BLaER1 treated with 17β-estradiol and CSF1 and Interleukin-3, amounts not matched to agents 10 nM and 100 nM (cell line): ENCODE measurements at regions not wholly inside any gene's neighbourhood (a gene's known extent, or its start where the extent isn't known, plus 50 kb on each side); places are given as distances from the start of the nearest gene placed in this dataset.

Experiments used
- H3K27ac ChIP-seq, 11 experiments: shearing (Covaris generic); formaldehyde crosslinking; 2 replicates each; pipeline ENCODE4 v1.8.1; 2022
- H3K27me3 ChIP-seq, 11 experiments: shearing (Covaris generic); formaldehyde crosslinking; 2 replicates each; pipeline ENCODE4 v1.8.1; 2022
- H3K36me3 ChIP-seq, 11 experiments: shearing (Covaris generic); formaldehyde crosslinking; 2 replicates each; pipeline ENCODE4 v1.8.1; 2022
- H3K4me1 ChIP-seq, 10 experiments: shearing (Covaris generic); formaldehyde crosslinking; 2 replicates each; pipeline ENCODE4 v1.8.1; 2022
- H3K4me2 ChIP-seq, 11 experiments: shearing (Covaris generic); formaldehyde crosslinking; 2 replicates each; pipeline ENCODE4 v1.8.1; 2022
- H3K4me3 ChIP-seq, 10 experiments: shearing (Covaris generic); formaldehyde crosslinking; 2 replicates each; pipeline ENCODE4 v1.8.1; 2022
- H3K9ac ChIP-seq, 11 experiments: shearing (Covaris generic); formaldehyde crosslinking; 2 replicates each; pipeline ENCODE4 v1.8.1; 2022
- H3K9me3 ChIP-seq, 11 experiments: shearing (Covaris generic); formaldehyde crosslinking; replicated peaks in 1 of 11; 2 replicates each; pipeline ENCODE4 v1.8.1; 2022
- H4K20me1 ChIP-seq, 11 experiments: shearing (Covaris generic); formaldehyde crosslinking; 2 replicates each; pipeline ENCODE4 v1.8.1; 2022
- Cebpa-rat ChIP-seq, 11 experiments: shearing (Covaris generic); IDR thresholded peaks; 2 replicates each; pipeline ENCODE4 v1.8.1; 2022

DNA sequence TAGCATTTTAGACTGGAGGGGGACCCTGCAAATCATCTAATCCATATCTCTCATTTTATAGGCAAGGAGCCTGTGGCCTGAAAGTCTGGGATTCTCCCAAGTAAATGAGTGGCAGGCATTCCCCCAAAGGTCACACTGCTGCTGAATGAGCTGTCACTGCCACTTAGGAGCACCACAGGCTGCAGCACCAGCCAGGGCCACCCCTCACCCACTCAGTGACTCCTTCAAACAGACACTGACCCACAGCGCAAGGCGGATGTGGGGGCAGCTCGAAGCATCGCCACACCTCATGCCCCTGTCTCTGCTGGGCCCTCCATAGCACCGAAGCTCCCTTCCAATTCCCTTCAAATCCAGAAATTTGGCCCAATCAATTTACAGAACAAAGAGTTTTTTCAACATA lies 119.9 kb upstream of the ARID1B start:
- Histone ChIP-seq H3K4me3 (no peak overlapping the region), H4K20me1 (no peaks in the 10 kb centered on the region), H3K9me3 (peaks cover 0 to 11% (median 6%) of the 10 kb centered on the region in 11 experiments; a peak in 12 of 22 replicates), H3K4me1 (no peaks in the 10 kb centered on the region), H3K4me2 (no peak overlapping the region), H3K36me3 (no peaks in the 10 kb centered on the region), H3K27ac (no peak overlapping the region), H3K9ac (no peak overlapping the region), H3K27me3 (no peaks in the 10 kb centered on the region)
- no peak for TF ChIP-seq Cebpa-rat (IDR thresholded peaks at IDR 0.05)

DNA sequence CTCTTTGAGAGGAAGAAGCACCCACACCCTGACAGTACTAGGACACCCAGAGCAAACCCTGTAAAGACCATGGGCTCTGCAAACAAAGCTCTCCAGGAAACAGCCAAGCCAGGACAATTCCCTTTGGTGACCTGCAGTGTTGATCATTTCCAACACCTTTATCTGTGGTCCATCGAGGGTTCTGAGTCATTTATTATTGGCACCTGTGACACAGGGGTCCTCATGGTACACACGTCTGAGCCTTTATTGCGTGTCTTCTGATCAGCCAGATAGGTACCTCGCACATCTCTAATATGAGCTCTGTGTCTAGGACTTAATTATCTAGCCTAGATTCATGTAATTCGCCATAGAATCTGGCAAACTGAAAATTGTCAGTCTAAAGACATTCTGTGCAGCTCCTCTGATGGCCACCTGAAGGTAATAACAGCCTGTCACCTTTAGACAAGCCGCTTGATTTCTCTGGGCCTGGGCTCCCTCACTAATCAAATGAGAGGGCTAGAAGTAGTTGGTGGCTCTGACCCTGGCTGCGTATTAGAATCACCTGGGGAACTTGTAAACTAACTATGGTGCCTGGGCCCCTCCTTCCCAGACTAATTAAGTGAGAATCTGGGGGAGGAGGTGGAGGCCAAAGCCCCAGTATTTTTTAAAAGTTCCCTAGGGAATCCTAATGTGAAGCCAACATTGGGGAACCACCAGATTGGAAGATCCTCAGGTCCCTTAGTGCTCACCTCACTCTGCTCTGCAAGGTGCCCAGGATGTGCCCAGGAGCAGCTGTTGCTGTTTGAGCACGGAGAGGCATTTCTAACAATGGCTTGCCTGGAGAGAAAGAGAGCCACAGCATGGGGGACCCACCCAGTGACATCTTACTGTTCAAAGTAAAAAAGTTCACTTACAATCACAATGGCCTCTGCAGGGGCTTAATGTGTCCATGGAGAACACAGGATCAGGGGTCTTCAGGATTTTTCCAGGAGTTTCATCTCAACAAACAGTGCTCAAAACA lies 122.0 kb upstream of the ARID1B start:
- TF ChIP-seq Cebpa-rat (IDR thresholded peaks at IDR 0.05), result no peak
- H4K20me1 ChIP-seq, result no peaks in the 10 kb centered on the region
- H3K4me1 ChIP-seq, result peaks cover 0 to 11% (median 0%) of the 10 kb centered on the region in 10 experiments; a peak in 6 of 20 replicates
- no peak overlapping the region for H3K4me2 ChIP-seq
- no peak overlapping the region for H3K27ac ChIP-seq
- H3K27me3 ChIP-seq, result no peaks in the 10 kb centered on the region
- no peak overlapping the region for H3K9ac ChIP-seq
- H3K4me3 ChIP-seq, result no peak overlapping the region
- H3K36me3 ChIP-seq, result no peaks in the 10 kb centered on the region
- H3K9me3 ChIP-seq, result peaks cover 0 to 9% (median 0%) of the 10 kb centered on the region in 11 experiments; a peak in 7 of 22 replicates

DNA sequence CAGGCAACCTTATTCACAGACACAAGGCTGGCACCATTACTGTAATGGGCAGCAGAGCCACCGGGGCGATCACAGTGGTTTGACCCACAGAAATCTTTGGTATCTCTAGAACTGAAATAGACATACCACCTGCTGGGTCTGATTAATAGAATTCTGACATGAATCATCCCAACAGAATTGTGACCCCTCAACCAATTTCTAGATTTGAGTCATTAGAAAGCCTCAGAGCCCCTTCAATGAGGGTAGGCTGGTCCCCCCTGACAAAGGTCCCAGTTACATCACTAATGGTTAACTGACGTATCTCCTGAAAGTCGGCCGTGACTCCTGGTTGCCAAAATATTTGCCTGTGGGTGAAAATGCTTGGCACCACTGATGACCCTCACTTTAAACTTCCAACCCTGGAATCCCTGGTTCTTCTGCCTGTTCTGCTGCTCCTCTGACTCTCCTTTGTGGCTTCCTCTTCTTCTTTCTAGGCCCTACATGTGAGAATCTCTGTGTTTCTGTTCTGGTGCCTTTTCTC lies 124.9 kb upstream of the ARID1B start:
- Histone ChIP-seq H3K27me3 (no peaks in the 10 kb centered on the region), H4K20me1 (no peaks in the 10 kb centered on the region), H3K9ac (no peak overlapping the region), H3K36me3 (no peaks in the 10 kb centered on the region), H3K27ac (no peak overlapping the region), H3K4me3 (no peak overlapping the region), H3K9me3 (peaks cover 0 to 10% (median 0%) of the 10 kb centered on the region in 11 experiments; a peak in 4 of 22 replicates), H3K4me1 (peaks cover 0 to 11% (median 0%) of the 10 kb centered on the region in 10 experiments; a peak in 6 of 20 replicates), H3K4me2 (no peak overlapping the region)
- no peak for TF ChIP-seq Cebpa-rat (IDR thresholded peaks at IDR 0.05)

DNA sequence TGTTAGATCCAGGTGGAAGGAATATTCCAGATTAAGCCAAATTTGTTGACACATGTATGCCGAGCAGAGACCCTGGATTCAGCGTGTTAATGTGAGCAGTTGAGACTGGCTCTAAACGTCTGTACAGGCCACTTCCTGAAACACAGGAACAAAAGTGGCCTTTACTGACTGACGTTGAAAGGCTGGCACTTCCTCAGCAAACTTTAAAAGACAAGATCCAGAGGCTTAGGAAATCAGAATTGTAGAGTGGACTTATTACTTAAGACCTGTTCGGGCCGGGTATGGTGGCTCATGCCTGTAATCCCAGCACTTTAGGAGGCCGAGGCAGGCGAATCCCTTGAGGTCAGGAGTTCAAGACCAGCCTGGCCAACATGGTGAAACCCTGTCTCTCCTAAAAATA lies 125.7 kb upstream of the ARID1B start:
- no peaks in the 10 kb centered on the region for H3K27me3 ChIP-seq
- H3K4me3 ChIP-seq, result no peak overlapping the region
- no peaks in the 10 kb centered on the region for H4K20me1 ChIP-seq
- no peak for TF ChIP-seq Cebpa-rat (IDR thresholded peaks at IDR 0.05)
- peaks cover 0 to 11% (median 0%) of the 10 kb centered on the region in 10 experiments; a peak in 6 of 20 replicates for H3K4me1 ChIP-seq
- peaks cover 0 to 10% (median 0%) of the 10 kb centered on the region in 11 experiments; a peak in 4 of 22 replicates for H3K9me3 ChIP-seq
- H3K9ac ChIP-seq, result no peak overlapping the region
- peak overlapping the region in 4 of 11 experiments; percentile 12 to 27 (median 22); a peak in 3 of 22 replicates for H3K4me2 ChIP-seq
- H3K27ac ChIP-seq, result peak overlapping the region in 3 of 11 experiments; percentile 1 to 34 (median 17); a peak in 2 of 22 replicates
- H3K36me3 ChIP-seq, result no peaks in the 10 kb centered on the region

DNA sequence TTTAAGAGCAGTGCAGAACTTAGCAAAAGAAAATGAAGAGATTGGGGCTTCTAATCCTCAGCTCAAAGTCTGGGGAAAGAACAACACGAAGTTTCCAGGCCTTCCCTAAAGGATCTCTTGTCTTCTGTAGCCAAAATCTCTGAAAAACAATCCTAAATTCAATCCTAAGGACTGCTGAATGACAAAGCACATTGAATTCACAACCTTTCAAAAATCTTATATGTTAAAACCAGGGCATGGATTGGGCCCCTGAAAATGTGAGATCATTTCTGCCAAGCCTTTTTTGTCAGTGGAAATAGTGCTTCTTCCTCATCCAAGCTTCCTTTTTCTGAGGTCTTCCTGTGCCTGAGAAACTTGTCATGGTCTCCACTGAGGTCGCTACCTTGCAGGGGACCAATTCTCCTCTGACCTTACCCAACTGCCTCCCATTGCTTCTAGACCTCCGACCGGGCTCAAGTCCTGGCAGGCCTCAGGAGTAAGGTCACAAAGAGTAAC lies 126.2 kb upstream of the ARID1B start:
- Histone ChIP-seq H3K4me3 (no peak overlapping the region), H3K4me1 (peaks cover 0 to 11% (median 0%) of the 10 kb centered on the region in 10 experiments; a peak in 6 of 20 replicates), H3K4me2 (peak overlapping the region in 4 of 11 experiments; percentile 12 to 27 (median 22); a peak in 4 of 22 replicates), H3K27ac (peak overlapping the region in 3 of 11 experiments; percentile 1 to 34 (median 17); a peak in 2 of 22 replicates), H3K9ac (no peak overlapping the region), H4K20me1 (no peaks in the 10 kb centered on the region), H3K27me3 (no peaks in the 10 kb centered on the region), H3K36me3 (no peaks in the 10 kb centered on the region), H3K9me3 (peaks cover 0 to 10% (median 0%) of the 10 kb centered on the region in 11 experiments; a peak in 4 of 22 replicates)
- no peak for TF ChIP-seq Cebpa-rat (IDR thresholded peaks at IDR 0.05)

DNA sequence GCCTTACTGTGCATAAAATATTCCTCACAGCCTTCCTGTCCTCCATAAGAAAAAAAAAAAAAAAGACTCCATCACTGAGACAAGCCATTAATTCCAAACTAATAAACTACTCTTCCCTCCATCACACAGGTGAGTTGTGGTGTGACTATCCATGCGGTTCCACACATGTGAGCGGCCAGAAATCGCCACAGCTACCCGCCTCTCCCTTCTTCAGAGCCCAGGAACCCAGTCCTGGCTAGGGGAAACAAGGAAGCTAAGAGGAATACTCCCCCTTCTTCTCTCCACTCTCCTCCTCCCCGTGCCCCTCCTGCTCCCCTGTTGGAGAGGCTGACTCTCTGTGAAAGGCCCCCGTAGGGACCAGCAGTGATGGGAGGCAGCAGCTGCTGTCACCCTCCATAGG lies 128.6 kb upstream of the ARID1B start:
- Histone ChIP-seq H3K27ac (no peak overlapping the region), H3K4me3 (no peak overlapping the region)
- TF ChIP-seq Cebpa-rat (IDR thresholded peaks at IDR 0.05), result no peak

DNA sequence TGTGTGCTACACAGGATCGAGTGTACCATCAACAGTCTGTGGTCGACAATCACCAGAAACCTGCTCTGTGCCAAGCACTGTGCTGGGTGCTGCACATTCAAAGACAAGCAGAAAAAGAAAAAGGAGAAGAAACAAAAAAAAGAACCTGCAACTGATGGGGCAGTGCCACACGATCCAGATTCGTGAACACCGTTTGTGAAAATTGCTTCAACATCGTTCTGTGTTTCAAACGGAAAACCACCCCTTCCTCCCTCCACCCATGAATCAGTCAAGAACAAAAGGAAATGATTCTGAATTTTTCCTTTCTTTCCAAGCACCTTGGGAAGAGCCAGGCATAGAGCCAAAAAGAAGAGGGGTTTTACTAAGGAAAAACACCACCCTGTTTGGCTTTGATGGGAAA lies 129.2 kb upstream of the ARID1B start:
- H3K36me3 ChIP-seq, result no peaks in the 10 kb centered on the region
- no peak for TF ChIP-seq Cebpa-rat (IDR thresholded peaks at IDR 0.05)
- H3K9me3 ChIP-seq, result peaks cover 0 to 10% (median 0%) of the 10 kb centered on the region in 11 experiments; a peak in 4 of 22 replicates
- peaks cover 0 to 11% (median 0%) of the 10 kb centered on the region in 10 experiments; a peak in 6 of 20 replicates for H3K4me1 ChIP-seq
- no peak overlapping the region for H3K27ac ChIP-seq
- H3K27me3 ChIP-seq, result no peaks in the 10 kb centered on the region
- H4K20me1 ChIP-seq, result no peaks in the 10 kb centered on the region
- H3K9ac ChIP-seq, result no peak overlapping the region
- no peak overlapping the region for H3K4me3 ChIP-seq
- H3K4me2 ChIP-seq, result no peak overlapping the region

More for the DNA sequence above, 128.6 kb upstream of the ARID1B start:
- no peaks in the 10 kb centered on the region for H4K20me1 ChIP-seq
- H3K4me2 ChIP-seq, result no peak overlapping the region
- H3K36me3 ChIP-seq, result no peaks in the 10 kb centered on the region
- H3K9ac ChIP-seq, result no peak overlapping the region
- H3K4me1 ChIP-seq, result peaks cover 0 to 11% (median 0%) of the 10 kb centered on the region in 10 experiments; a peak in 6 of 20 replicates
- peaks cover 0 to 10% (median 0%) of the 10 kb centered on the region in 11 experiments; a peak in 4 of 22 replicates for H3K9me3 ChIP-seq
- no peaks in the 10 kb centered on the region for H3K27me3 ChIP-seq

DNA sequence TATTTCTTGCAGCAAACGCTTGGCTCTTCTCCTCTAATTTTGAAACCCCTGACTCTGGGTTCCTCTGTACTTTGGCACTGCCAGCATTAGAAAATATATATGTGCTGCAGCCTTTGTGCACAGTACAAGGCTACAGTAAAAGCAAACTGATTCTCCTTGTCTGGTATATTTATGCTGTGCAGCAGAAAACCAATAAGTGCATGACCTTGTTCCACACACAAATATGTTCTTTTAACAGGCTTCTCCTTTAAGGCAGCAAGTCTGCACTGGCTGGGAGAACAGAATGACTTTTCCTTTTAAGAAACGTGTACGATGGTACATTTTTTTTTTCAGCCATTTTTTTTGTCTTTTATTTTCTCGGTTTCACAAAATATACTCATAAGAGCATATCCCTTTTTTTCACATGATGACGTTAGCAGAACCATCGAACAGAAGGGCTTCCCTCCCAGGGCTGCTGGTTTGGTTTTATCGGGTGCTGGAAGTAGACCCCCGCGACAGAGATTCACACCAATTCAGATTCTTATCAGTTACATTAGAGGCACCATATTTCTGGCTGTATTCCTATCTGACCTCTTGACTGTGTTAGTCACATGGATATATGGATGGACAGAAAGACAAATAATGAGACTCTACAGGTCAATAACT lies 129.9 kb upstream of the ARID1B start:
- no peak overlapping the region for H3K4me2 ChIP-seq
- no peak overlapping the region for H3K9ac ChIP-seq
- H3K4me1 ChIP-seq, result peaks cover 0 to 11% (median 0%) of the 10 kb centered on the region in 10 experiments; a peak in 6 of 20 replicates
- TF ChIP-seq Cebpa-rat (IDR thresholded peaks at IDR 0.05), result no peak
- no peak overlapping the region for H3K27ac ChIP-seq
- no peaks in the 10 kb centered on the region for H3K36me3 ChIP-seq
- H3K9me3 ChIP-seq, result peaks cover 0 to 10% (median 0%) of the 10 kb centered on the region in 11 experiments; a peak in 4 of 22 replicates
- H3K27me3 ChIP-seq, result no peaks in the 10 kb centered on the region
- H4K20me1 ChIP-seq, result no peaks in the 10 kb centered on the region
- H3K4me3 ChIP-seq, result no peak overlapping the region
